ENCODE measurements at regions not wholly inside any gene's neighbourhood (a gene's known extent, or its start where the extent isn't known, plus 50 kb on each side); places are given as distances from the start of the nearest gene placed in this dataset.

GRCh38 chr9:106120071-106120470 is 425.7 kb downstream of the TMEM38B start:
- no peak for TF ChIP-seq POLR2A (IDR thresholded peaks at IDR 0.05)
- TF ChIP-seq CTCF (IDR thresholded peaks at IDR 0.05) = no peak

Data from lower leg skin (tissue), 3 donors.